Fibroblast of lung (primary cell): ENCODE measurements at regions not wholly inside any gene's neighbourhood (a gene's known extent, or its start where the extent isn't known, plus 50 kb on each side); places are given as distances from the start of the nearest gene placed in this dataset.
"Not testable (repeated sequence)": the region's sequence is repeated elsewhere in the genome, so short reads cannot be mapped to it uniquely, and the experiment has no call there.

Experiments used
- DNase-seq, 2 donors: peaks; one replicate each; pipeline versions ENCODE4 v3.0.0 to v3.0.0-alpha.2; 2010; ENCODE audit warnings: low read depth in 2 of 2
- H2AFZ ChIP-seq: 2 replicates; pipeline ENCODE4 v1.5.1; 2012; ENCODE audit warnings: low read length, control low read depth, inconsistent platforms
- H3K27ac ChIP-seq: 2 replicates; pipeline ENCODE4 v1.5.1; 2011; ENCODE audit warnings: low read length, control low read depth; ENCODE audit not compliant: insufficient read depth
- H3K27me3 ChIP-seq: 2 replicates; pipeline ENCODE4 v1.5.1; 2011; ENCODE audit warnings: mild to moderate bottlenecking, low read length; ENCODE audit not compliant: control insufficient read depth, insufficient read depth
- H3K36me3 ChIP-seq: 2 replicates; pipeline ENCODE4 v1.5.1; 2011; ENCODE audit warnings: low read length; ENCODE audit not compliant: control insufficient read depth, insufficient read depth
- H3K4me1 ChIP-seq: 2 replicates; pipeline ENCODE4 v1.5.1; 2011; ENCODE audit warnings: low read length; ENCODE audit not compliant: control insufficient read depth, insufficient read depth; ENCODE audit errors: extremely low read depth
- H3K4me2 ChIP-seq: 2 replicates; pipeline ENCODE4 v1.5.1; 2011; ENCODE audit warnings: low read length, control low read depth; ENCODE audit not compliant: insufficient read depth; ENCODE audit errors: extremely low read depth
- H3K4me3 ChIP-seq, 4 experiments: fragments of 200-600 bp in 1 of 4; sonication (generic) in 1 of 4; replicated peaks in 1 of 4; 2 replicates each; pipeline ENCODE4 v1.5.1; 2011 to 2016; ENCODE audit warnings: low read length in 4 of 4, low read depth in 3 of 4, mild to moderate bottlenecking in 3 of 4, control low read depth in 2 of 4, inconsistent platforms in 1 of 4, mixed read lengths in 1 of 4; ENCODE audit not compliant: insufficient read depth in 1 of 4; ENCODE audit errors: control extremely low read depth in 1 of 4
- H3K79me2 ChIP-seq: 2 replicates; pipeline ENCODE4 v1.5.1; 2012; ENCODE audit warnings: mild to moderate bottlenecking, low read length, inconsistent platforms; ENCODE audit not compliant: control insufficient read depth, insufficient read depth
- H3K9ac ChIP-seq: 2 replicates; pipeline ENCODE4 v1.5.1; 2011; ENCODE audit warnings: mild to moderate bottlenecking, low read length, control low read depth; ENCODE audit not compliant: insufficient read depth
- H3K9me3 ChIP-seq: 2 replicates; pipeline ENCODE4 v1.5.1; 2012; ENCODE audit warnings: low read depth, low read length; ENCODE audit not compliant: control insufficient read depth, insufficient read depth
- H4K20me1 ChIP-seq: 2 replicates; pipeline ENCODE4 v1.5.1; 2011; ENCODE audit warnings: low read length; ENCODE audit not compliant: control insufficient read depth, insufficient read depth; ENCODE audit errors: extremely low read depth
- EZH2 ChIP-seq: IDR thresholded peaks from 2 replicates; pipeline ENCODE4 v1.5.1; 2012; ENCODE audit warnings: low read length, control low read depth, mild to moderate bottlenecking; ENCODE audit errors: missing control alignments
- TF ChIP-seq, protein P1 (sequence below), 2 donors: IDR thresholded peaks in 1 of 2; conservative IDR thresholded peaks in 1 of 2; 1 replicate in 1 of 2; 2 replicates in 1 of 2; pipeline ENCODE4 v1.5.1; 2011 to 2012; ENCODE audit warnings: low read length in 2 of 2, control low read depth in 1 of 2, inconsistent platforms in 1 of 2, low read depth in 1 of 2, mild to moderate bottlenecking in 1 of 2

- Histone ChIP-seq H3K79me2 (no peaks in the 10 kb centered on the region), H3K9me3 (no peaks in the 10 kb centered on the region), H3K27me3 (no peaks in the 10 kb centered on the region), H2AFZ (no peak overlapping the region), H3K4me3 (no peak overlapping the region), H4K20me1 (no peaks in the 10 kb centered on the region), H3K36me3 (no peaks in the 10 kb centered on the region), H3K9ac (no peak overlapping the region), H3K4me1 (no peaks in the 10 kb centered on the region), H3K27ac (no peak overlapping the region), H3K4me2 (no peak overlapping the region)
- TF ChIP-seq EZH2: no peak
- TF ChIP-seq, protein P1, sequence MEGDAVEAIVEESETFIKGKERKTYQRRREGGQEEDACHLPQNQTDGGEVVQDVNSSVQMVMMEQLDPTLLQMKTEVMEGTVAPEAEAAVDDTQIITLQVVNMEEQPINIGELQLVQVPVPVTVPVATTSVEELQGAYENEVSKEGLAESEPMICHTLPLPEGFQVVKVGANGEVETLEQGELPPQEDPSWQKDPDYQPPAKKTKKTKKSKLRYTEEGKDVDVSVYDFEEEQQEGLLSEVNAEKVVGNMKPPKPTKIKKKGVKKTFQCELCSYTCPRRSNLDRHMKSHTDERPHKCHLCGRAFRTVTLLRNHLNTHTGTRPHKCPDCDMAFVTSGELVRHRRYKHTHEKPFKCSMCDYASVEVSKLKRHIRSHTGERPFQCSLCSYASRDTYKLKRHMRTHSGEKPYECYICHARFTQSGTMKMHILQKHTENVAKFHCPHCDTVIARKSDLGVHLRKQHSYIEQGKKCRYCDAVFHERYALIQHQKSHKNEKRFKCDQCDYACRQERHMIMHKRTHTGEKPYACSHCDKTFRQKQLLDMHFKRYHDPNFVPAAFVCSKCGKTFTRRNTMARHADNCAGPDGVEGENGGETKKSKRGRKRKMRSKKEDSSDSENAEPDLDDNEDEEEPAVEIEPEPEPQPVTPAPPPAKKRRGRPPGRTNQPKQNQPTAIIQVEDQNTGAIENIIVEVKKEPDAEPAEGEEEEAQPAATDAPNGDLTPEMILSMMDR (conservative IDR thresholded peaks at IDR 0.05 in 1 of 2, IDR thresholded peaks at IDR 0.05 in 1 of 2; ENCODE audit: low read depth in 1 of 2, low read length in 2 of 2): no peak
- DNase-seq: no peak
Observed at GRCh38 chr4:170687751-170688150, 598.0 kb upstream of the AADAT start.

- not testable (repeated sequence) for H3K27ac ChIP-seq, H3K4me1 ChIP-seq, H4K20me1 ChIP-seq, H3K9ac ChIP-seq, H3K27me3 ChIP-seq, H3K4me2 ChIP-seq, H2AFZ ChIP-seq, H3K9me3 ChIP-seq, H3K4me3 ChIP-seq, H3K36me3 ChIP-seq, DNase-seq, H3K79me2 ChIP-seq
Observed at GRCh38 chr4:170685701-170686100, 595.9 kb upstream of the AADAT start.

DNA sequence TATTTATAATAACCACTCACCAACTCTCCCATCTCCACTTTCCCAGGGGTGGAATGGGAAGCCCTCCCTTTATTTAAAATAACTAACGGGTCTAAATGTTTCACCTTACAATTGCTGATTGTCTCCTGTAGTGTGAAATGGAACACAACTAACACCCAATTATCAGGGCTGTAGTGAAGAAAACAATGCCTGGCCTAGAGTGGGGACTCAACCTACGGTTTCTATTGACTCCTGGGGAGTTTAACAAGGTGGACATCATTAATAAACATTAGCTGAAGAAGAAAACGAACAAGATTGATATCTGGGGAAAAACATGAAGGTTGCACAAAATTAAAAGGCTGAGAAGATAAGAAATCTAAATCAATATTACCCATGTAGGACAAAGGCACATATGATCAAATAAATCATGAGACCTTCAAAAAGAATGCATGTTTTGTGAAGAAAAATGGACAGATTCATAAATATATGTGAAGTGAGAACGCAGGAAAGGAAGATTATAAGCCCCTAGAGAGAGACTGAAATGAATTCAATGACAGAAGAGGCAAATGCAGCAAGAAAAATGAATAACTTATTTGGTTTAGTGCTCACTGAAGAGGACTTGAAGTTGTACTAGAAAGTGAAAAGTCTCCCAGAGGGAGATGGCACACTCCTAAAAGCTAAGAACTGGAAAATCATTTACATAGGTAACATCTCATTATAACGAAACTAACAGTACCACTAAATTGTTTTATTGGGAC, 593.0 kb upstream of the AADAT start:
- Histone ChIP-seq H3K36me3 (no peaks in the 10 kb centered on the region), H3K4me3 (no peak overlapping the region), H3K79me2 (no peaks in the 10 kb centered on the region), H4K20me1 (no peaks in the 10 kb centered on the region), H3K4me2 (no peak overlapping the region), H3K27me3 (no peaks in the 10 kb centered on the region), H2AFZ (no peak overlapping the region), H3K27ac (no peak overlapping the region), H3K9me3 (no peaks in the 10 kb centered on the region), H3K4me1 (no peaks in the 10 kb centered on the region), H3K9ac (no peak overlapping the region)
- DNase-seq: no peak
- TF ChIP-seq, protein P1 (conservative IDR thresholded peaks at IDR 0.05 in 1 of 2, IDR thresholded peaks at IDR 0.05 in 1 of 2; ENCODE audit: low read depth in 1 of 2, low read length in 2 of 2): no peak
- TF ChIP-seq EZH2: no peak

- H3K36me3 ChIP-seq, H2AFZ ChIP-seq, H4K20me1 ChIP-seq, DNase-seq, H3K79me2 ChIP-seq, H3K4me1 ChIP-seq, H3K9me3 ChIP-seq, H3K4me2 ChIP-seq, H3K27me3 ChIP-seq, H3K4me3 ChIP-seq, H3K27ac ChIP-seq, H3K9ac ChIP-seq: not testable (repeated sequence)
Observed at GRCh38 chr4:170682087-170682486, 592.3 kb upstream of the AADAT start.
